ENCODE measurements at regions not wholly inside any gene's neighbourhood (a gene's known extent, or its start where the extent isn't known, plus 50 kb on each side); places are given as distances from the start of the nearest gene placed in this dataset.

GRCh38 chrY:8547931-8548330, 789.3 kb upstream of the TSPY4 start:
- Mint-ChIP-seq H3K4me1 (peaks cover 0 to 14% (median 0%) of the 10 kb centered on the region in 3 donors), H3K36me3 (no peaks in the 10 kb centered on the region), H3K9me3 (no peaks in the 10 kb centered on the region), H3K27ac (no peak overlapping the region), H3K4me3 (no peak overlapping the region), H3K27me3 (no peaks in the 10 kb centered on the region)
- DNase-seq, result no peak
- no peak for ATAC-seq (ENCODE audit: low read depth in 2 of 2)

GRCh38 chrY:8551323-8551722, 785.9 kb upstream of the TSPY4 start:
- no peak overlapping the region for H3K27ac Mint-ChIP-seq
- H3K27me3 Mint-ChIP-seq, result no peaks in the 10 kb centered on the region
- no peaks in the 10 kb centered on the region for H3K9me3 Mint-ChIP-seq
- no peak overlapping the region for H3K4me3 Mint-ChIP-seq
- no peak for DNase-seq
- ATAC-seq (ENCODE audit: low read depth in 2 of 2), result no peak
- H3K36me3 Mint-ChIP-seq, result no peaks in the 10 kb centered on the region
- no peaks in the 10 kb centered on the region for H3K4me1 Mint-ChIP-seq

- ATAC-seq (ENCODE audit: low read depth in 2 of 2) (no peak), DNase-seq (no peak)
- Mint-ChIP-seq H3K4me1 (no peaks in the 10 kb centered on the region), H3K4me3 (no peak overlapping the region), H3K27ac (no peak overlapping the region), H3K36me3 (no peaks in the 10 kb centered on the region), H3K27me3 (no peaks in the 10 kb centered on the region), H3K9me3 (no peaks in the 10 kb centered on the region)
These were observed 785.0 kb upstream of the TSPY4 start for GRCh38 chrY:8552168-8552805.

GRCh38 chrY:8553614-8554013, 783.6 kb upstream of the TSPY4 start:
- no peak overlapping the region for H3K27ac Mint-ChIP-seq
- H3K9me3 Mint-ChIP-seq, result no peaks in the 10 kb centered on the region
- peaks cover 0 to 6% (median 0%) of the 10 kb centered on the region in 3 donors for H3K4me1 Mint-ChIP-seq
- H3K4me3 Mint-ChIP-seq, result no peak overlapping the region
- DNase-seq (no peak), ATAC-seq (ENCODE audit: low read depth in 2 of 2) (no peak)
- H3K27me3 Mint-ChIP-seq, result peaks cover 0 to 5% (median 5%) of the 10 kb centered on the region in 3 donors
- no peaks in the 10 kb centered on the region for H3K36me3 Mint-ChIP-seq

GRCh38 chrY:8561385-8561784, 775.9 kb upstream of the TSPY4 start:
- H3K27me3 Mint-ChIP-seq, result peaks cover 0 to 5% (median 5%) of the 10 kb centered on the region in 3 donors
- no peak overlapping the region for H3K4me3 Mint-ChIP-seq
- H3K27ac Mint-ChIP-seq, result no peak overlapping the region
- no peaks in the 10 kb centered on the region for H3K36me3 Mint-ChIP-seq
- DNase-seq, result no peak
- H3K9me3 Mint-ChIP-seq, result no peaks in the 10 kb centered on the region
- H3K4me1 Mint-ChIP-seq, result peaks cover 0 to 6% (median 0%) of the 10 kb centered on the region in 3 donors
- no peak for ATAC-seq (ENCODE audit: low read depth in 2 of 2)

GRCh38 chrY:8562456-8563090, 774.7 kb upstream of the TSPY4 start:
- Mint-ChIP-seq H3K27ac (no peak overlapping the region), H3K4me3 (no peak overlapping the region)
- ATAC-seq (ENCODE audit: low read depth in 2 of 2), result no peak

GRCh38 chrY:8564421-8564820, 772.8 kb upstream of the TSPY4 start:
- Mint-ChIP-seq H3K27me3 (no peaks in the 10 kb centered on the region), H3K27ac (no peak overlapping the region), H3K4me3 (no peak overlapping the region), H3K36me3 (no peaks in the 10 kb centered on the region), H3K9me3 (no peaks in the 10 kb centered on the region), H3K4me1 (no peaks in the 10 kb centered on the region)
- ATAC-seq (ENCODE audit: low read depth in 2 of 2), result no peak
- DNase-seq, result no peak

More at GRCh38 chrY:8562456-8563090, 774.7 kb upstream of the TSPY4 start:
- Mint-ChIP-seq H3K4me1 (peaks cover 0 to 6% (median 0%) of the 10 kb centered on the region in 3 donors), H3K27me3 (peaks cover 0 to 5% (median 5%) of the 10 kb centered on the region in 3 donors), H3K36me3 (no peaks in the 10 kb centered on the region), H3K9me3 (no peaks in the 10 kb centered on the region)
- DNase-seq, result no peak

GRCh38 chrY:8566198-8566597, 771.1 kb upstream of the TSPY4 start:
- H3K4me3 Mint-ChIP-seq, result no peak overlapping the region
- ATAC-seq (ENCODE audit: low read depth in 2 of 2) (no peak), DNase-seq (no peak)
- H3K4me1 Mint-ChIP-seq, result no peaks in the 10 kb centered on the region
- H3K36me3 Mint-ChIP-seq, result no peaks in the 10 kb centered on the region
- no peak overlapping the region for H3K27ac Mint-ChIP-seq
- no peaks in the 10 kb centered on the region for H3K27me3 Mint-ChIP-seq
- no peaks in the 10 kb centered on the region for H3K9me3 Mint-ChIP-seq

GRCh38 chrY:8570384-8570783, 766.9 kb upstream of the TSPY4 start:
- no peak for DNase-seq
- no peaks in the 10 kb centered on the region for H3K4me1 Mint-ChIP-seq
- no peak overlapping the region for H3K27ac Mint-ChIP-seq
- ATAC-seq (ENCODE audit: low read depth in 2 of 2), result no peak
- no peak overlapping the region for H3K4me3 Mint-ChIP-seq
- H3K36me3 Mint-ChIP-seq, result no peaks in the 10 kb centered on the region
- no peaks in the 10 kb centered on the region for H3K9me3 Mint-ChIP-seq
- H3K27me3 Mint-ChIP-seq, result no peaks in the 10 kb centered on the region

- Mint-ChIP-seq H3K27ac (no peak overlapping the region), H3K36me3 (no peaks in the 10 kb centered on the region), H3K4me1 (no peaks in the 10 kb centered on the region), H3K4me3 (no peak overlapping the region), H3K9me3 (no peaks in the 10 kb centered on the region), H3K27me3 (no peaks in the 10 kb centered on the region)
- ATAC-seq (ENCODE audit: low read depth in 2 of 2) (no peak), DNase-seq (no peak)
These were observed 764.3 kb upstream of the TSPY4 start for GRCh38 chrY:8572916-8573315.

GRCh38 chrY:8582277-8582850, 754.9 kb upstream of the TSPY4 start:
- Mint-ChIP-seq H3K36me3 (no peaks in the 10 kb centered on the region), H3K27me3 (no peaks in the 10 kb centered on the region), H3K9me3 (no peaks in the 10 kb centered on the region), H3K4me3 (no peak overlapping the region), H3K27ac (no peak overlapping the region), H3K4me1 (peaks cover 0 to 5% (median 0%) of the 10 kb centered on the region in 3 donors)
- ATAC-seq (ENCODE audit: low read depth in 2 of 2) (no peak), DNase-seq (no peak)

GRCh38 chrY:8583191-8583590, 754.1 kb upstream of the TSPY4 start:
- H3K4me3 Mint-ChIP-seq, result no peak overlapping the region
- no peaks in the 10 kb centered on the region for H3K36me3 Mint-ChIP-seq
- DNase-seq, result no peak
- H3K27ac Mint-ChIP-seq, result no peak overlapping the region
- H3K27me3 Mint-ChIP-seq, result no peaks in the 10 kb centered on the region
- H3K4me1 Mint-ChIP-seq, result peaks cover 0 to 5% (median 0%) of the 10 kb centered on the region in 3 donors
- no peak for ATAC-seq (ENCODE audit: low read depth in 2 of 2)
- no peaks in the 10 kb centered on the region for H3K9me3 Mint-ChIP-seq

GRCh38 chrY:8590641-8591040, 746.6 kb upstream of the TSPY4 start:
- H3K4me3 Mint-ChIP-seq, result no peak overlapping the region
- DNase-seq (no peak), ATAC-seq (ENCODE audit: low read depth in 2 of 2) (no peak)
- H3K36me3 Mint-ChIP-seq, result no peaks in the 10 kb centered on the region
- no peaks in the 10 kb centered on the region for H3K9me3 Mint-ChIP-seq
- no peak overlapping the region for H3K27ac Mint-ChIP-seq
- H3K4me1 Mint-ChIP-seq, result no peaks in the 10 kb centered on the region
- no peaks in the 10 kb centered on the region for H3K27me3 Mint-ChIP-seq

GRCh38 chrY:8591821-8592516, 745.3 kb upstream of the TSPY4 start:
- ATAC-seq (ENCODE audit: low read depth in 2 of 2) (no peak), DNase-seq (no peak)
- Mint-ChIP-seq H3K36me3 (no peaks in the 10 kb centered on the region), H3K9me3 (no peaks in the 10 kb centered on the region), H3K27ac (no peak overlapping the region), H3K4me1 (no peaks in the 10 kb centered on the region), H3K4me3 (no peak overlapping the region), H3K27me3 (no peaks in the 10 kb centered on the region)

All from naive B cell (primary cell).